HG02938 (cell line): ENCODE measurements at regions not wholly inside any gene's neighbourhood (a gene's known extent, or its start where the extent isn't known, plus 50 kb on each side); places are given as distances from the start of the nearest gene placed in this dataset.
"Not testable (repeated sequence)": the region's sequence is repeated elsewhere in the genome, so short reads cannot be mapped to it uniquely, and the experiment has no call there.

ENCODE experiments used
- ATAC-seq: cut with Tn5 transposase; IDR thresholded peaks from one replicate; pipeline ENCODE4 v1.9.1; 2021; ENCODE audit warnings: mild to moderate bottlenecking, moderate library complexity; ENCODE audit not compliant: unreplicated experiment

DNA sequence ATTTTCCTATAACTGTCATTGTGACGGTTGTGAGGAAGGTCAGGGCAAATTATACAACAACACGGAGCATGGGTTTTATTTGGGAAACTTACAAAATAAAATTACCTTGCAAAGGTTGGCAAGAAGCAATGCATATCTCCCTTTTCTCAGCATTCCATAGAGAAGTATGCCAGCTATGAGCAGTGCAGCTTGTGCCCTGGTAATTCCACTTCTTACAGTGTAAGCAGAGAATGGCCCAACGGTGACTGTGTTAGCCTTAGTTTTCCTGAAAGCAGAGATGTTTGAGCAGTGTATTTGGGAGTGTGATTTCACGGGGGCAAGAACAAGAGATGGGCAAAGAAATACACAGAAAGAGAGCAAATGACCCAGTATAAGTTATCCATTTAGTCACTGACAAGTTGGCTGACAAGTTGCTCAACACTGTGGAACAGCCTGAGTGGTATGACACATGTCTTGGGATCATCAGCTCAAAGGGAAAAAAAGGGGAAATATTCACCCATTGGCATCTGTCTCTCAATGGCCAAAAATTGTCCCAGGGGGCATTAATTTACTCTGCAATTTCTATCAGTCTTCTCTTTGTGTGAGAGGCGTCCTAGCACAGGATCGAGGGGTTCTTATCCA lies 210.9 kb upstream of the NRIP1 start:
- ATAC-seq = no peak

- no peak for ATAC-seq
Observed at GRCh38 chr21:15276243-15276642, 211.4 kb upstream of the NRIP1 start.

- no peak for ATAC-seq
Observed at GRCh38 chr21:15277466-15277865, 212.7 kb upstream of the NRIP1 start.

DNA sequence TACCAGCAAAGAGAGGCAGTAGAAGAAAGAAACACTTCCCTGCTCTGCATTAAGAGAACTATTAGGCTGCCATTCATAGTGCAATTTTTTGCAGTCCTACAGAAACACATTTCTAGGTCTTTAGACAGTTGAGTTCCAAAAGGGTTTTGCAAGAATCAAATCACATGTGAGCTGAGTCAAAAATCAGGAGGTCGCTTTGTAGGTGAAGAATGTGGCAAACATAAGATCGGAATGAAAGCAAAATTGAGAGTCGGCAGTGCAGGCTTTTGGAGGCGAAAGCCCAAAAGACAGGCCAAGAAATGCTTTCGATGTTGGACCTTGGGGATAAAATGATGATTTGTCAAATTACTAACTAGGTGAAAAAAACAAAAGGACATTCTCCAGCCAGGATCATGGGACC lies 213.5 kb upstream of the NRIP1 start:
- ATAC-seq = no peak

- ATAC-seq = no peak
Observed at GRCh38 chr21:15278851-15279250, 214.1 kb upstream of the NRIP1 start.

GRCh38 chr21:15279482-15279881 lies 214.7 kb upstream of the NRIP1 start:
- no peak for ATAC-seq

GRCh38 chr21:15281714-15282113 lies 216.9 kb upstream of the NRIP1 start:
- ATAC-seq = no peak

DNA sequence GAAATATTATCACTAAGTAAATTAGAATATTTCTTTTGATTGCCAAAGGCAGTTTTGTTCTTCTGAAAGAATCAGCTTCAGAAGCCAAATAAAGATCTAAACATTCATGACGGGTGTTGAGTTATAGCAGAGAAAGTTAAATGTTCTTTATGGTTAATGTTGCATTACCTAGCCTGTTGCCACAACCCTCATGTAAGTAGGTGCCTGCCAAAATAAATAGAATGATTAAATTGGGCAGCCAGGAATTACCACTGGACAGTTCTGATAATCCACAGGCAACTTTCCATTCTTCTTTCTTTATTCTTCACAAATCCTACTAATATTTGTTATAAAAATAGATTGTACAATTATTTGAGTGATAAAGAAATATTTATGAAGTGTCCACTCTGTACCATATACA lies 217.9 kb upstream of the NRIP1 start:
- ATAC-seq = no peak

- no peak for ATAC-seq
Observed at GRCh38 chr21:15283138-15283537, 218.3 kb upstream of the NRIP1 start.

DNA sequence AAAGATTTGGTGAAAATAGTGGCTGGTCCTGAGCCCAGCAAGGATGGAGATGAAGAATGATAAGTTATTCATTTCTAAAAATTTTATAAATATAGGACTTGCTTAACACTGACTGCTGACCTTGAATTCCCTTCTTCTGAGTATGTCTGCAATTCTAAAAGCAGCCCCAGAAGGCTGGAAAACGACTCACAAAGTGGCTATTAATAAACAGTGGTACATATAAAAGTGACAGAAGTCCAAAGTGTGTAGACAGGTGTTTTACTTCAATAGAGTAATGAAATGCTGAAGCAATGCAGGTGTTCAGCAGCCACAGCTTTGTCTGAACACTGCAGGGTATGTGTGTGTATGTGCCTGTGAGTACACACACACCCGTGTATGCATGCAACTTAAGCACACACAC lies 219.0 kb upstream of the NRIP1 start:
- no peak for ATAC-seq

- no peak for ATAC-seq
Observed at GRCh38 chr21:15285556-15285955, 220.8 kb upstream of the NRIP1 start.

- ATAC-seq = no peak
Observed at GRCh38 chr21:15289246-15289645, 224.4 kb upstream of the NRIP1 start.

- ATAC-seq = no peak
Observed at GRCh38 chr21:15289896-15290841, 225.4 kb upstream of the NRIP1 start.

- ATAC-seq = no peak
Observed at GRCh38 chr21:15291621-15292266, 226.9 kb upstream of the NRIP1 start.

DNA sequence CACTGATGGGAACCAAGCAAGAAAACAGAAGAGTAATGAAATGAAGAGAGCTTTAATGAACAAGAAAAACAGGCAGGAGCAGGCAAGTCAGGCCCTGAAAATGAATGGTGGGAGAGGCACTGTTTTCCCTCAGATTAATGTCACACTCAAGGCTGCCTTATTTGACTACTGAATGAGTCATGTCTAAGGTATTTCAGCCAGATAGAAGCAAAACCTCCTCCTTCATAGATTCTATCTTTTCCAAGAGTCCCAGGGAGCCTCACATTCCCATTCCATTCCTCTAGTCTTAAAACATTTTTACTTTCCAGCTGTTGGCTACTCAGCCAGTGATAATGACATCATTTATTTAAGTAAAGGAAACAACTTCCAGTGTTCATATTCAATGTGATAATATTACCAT lies 228.4 kb upstream of the NRIP1 start:
- ATAC-seq = no peak

- ATAC-seq = no peak
Observed at GRCh38 chr21:15295875-15296274, 231.1 kb upstream of the NRIP1 start.

- ATAC-seq = no peak
Observed at GRCh38 chr21:15297824-15298223, 233.0 kb upstream of the NRIP1 start.

GRCh38 chr21:15298306-15298705 lies 233.5 kb upstream of the NRIP1 start:
- ATAC-seq = no peak

GRCh38 chr21:15298755-15299154 lies 234.0 kb upstream of the NRIP1 start:
- not testable (repeated sequence) for ATAC-seq

DNA sequence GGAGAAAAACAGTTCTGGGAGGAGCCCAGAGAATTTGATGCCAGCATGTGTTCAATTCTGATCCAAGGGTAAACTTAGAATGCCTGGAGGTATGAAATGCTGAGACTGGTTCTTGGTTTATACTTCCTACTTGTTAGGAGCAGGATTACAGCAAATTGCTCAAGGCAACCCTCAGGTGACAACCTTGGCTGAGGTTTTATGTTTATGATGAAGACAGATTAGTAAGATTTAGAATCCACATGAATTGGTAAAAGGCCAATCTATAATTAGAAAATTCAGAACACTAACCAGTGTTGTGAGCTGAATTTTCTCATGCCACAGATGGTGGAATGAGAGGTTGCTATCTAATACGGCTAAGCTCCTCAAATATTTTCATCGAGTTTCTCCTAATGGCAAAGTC lies 235.3 kb upstream of the NRIP1 start:
- no peak for ATAC-seq

GRCh38 chr21:15301014-15301413 lies 236.2 kb upstream of the NRIP1 start:
- no peak for ATAC-seq

GRCh38 chr21:15301736-15302135 lies 236.9 kb upstream of the NRIP1 start:
- no peak for ATAC-seq
